K562 (cell line): ENCODE measurements at regions not wholly inside any gene's neighbourhood (a gene's known extent, or its start where the extent isn't known, plus 50 kb on each side); places are given as distances from the start of the nearest gene placed in this dataset.
A peak's percentile ranks its signal among the peaks of the same experiment; 100 is the strongest.

Source experiments
- ATAC-seq: fragments of 200-7000 bp; cut with Tn5 transposase; 3 replicates; pipeline ENCODE4 v1.9.1; 2020; ENCODE audit warnings: moderate library complexity
- BruUV-seq: library from RNA; stranded (reverse); fragments of 400-500 nt; replicated peaks from 2 replicates; lab custom pipeline; 2021; lab: Mats Ljungman, UMichigan
- CTCF ChIA-PET: fragments of 300-600 bp; formaldehyde crosslinking; extraction: SDS; loops from one replicate; lab custom pipeline; 2021; ENCODE audit warnings: low intra/inter-chr PET ratio; lab: Yijun Ruan, JAX
- POLR2A ChIA-PET: fragments of 300-600, 350-650 bp; sonication (Branson Sonifier 250); formaldehyde crosslinking; extraction: SDS; loops from one replicate; lab custom pipeline; 2021; ENCODE audit warnings: antibody characterized with exemption, inconsistent platforms; lab: Yijun Ruan, JAX
- DNase-seq, 4 experiments: peaks; one replicate each; pipeline versions ENCODE4 v3.0.0 to v3.0.0-alpha.2; 2011 to 2018; ENCODE audit warnings: low spot score in 3 of 4, mixed read lengths in 3 of 4; ENCODE audit errors: extremely low read depth in 1 of 4
- FAIRE-seq: peaks from 2 replicates; lab custom pipeline; 2011; peaks lifted over from hg19 to GRCh38; lab: Jason Lieb, UNC
- H2AFZ ChIP-seq: 2 replicates; pipeline ENCODE4 v1.6.0; 2011; ENCODE audit warnings: low read depth, low read length, control low read depth, inconsistent platforms
- H3K27ac ChIP-seq: fragments of 200-600 bp; 3 replicates; pipeline ENCODE4 v1.8.0; 2011; ENCODE audit warnings: low read depth, mild to moderate bottlenecking, control low read depth, inconsistent platforms, low read length, moderate library complexity, mixed read lengths; ENCODE audit errors: extremely low read depth
- H3K27me3 ChIP-seq, 2 experiments: fragments of 300-600 bp in 1 of 2; 2 replicates in 1 of 2; 3 replicates in 1 of 2; pipeline versions ENCODE4 v1.6.0 to v1.8.0; 2011; ENCODE audit warnings: inconsistent platforms in 2 of 2, low read length in 2 of 2, mild to moderate bottlenecking in 1 of 2, mixed read lengths in 1 of 2, moderate library complexity in 1 of 2; ENCODE audit not compliant: control insufficient read depth in 2 of 2, insufficient read depth in 2 of 2
- H3K36me3 ChIP-seq: fragments of 300-600 bp; 3 replicates; pipeline ENCODE4 v1.8.0; 2011; ENCODE audit warnings: mild to moderate bottlenecking, low read length, inconsistent platforms; ENCODE audit not compliant: control insufficient read depth, insufficient read depth
- H3K4me1 ChIP-seq, 2 experiments: fragments of 200-600 bp in 1 of 2; replicated peaks in 1 of 2; 2 replicates in 1 of 2; 3 replicates in 1 of 2; pipeline versions ENCODE4 v1.5.1 to v1.8.0; 2011; ENCODE audit warnings: inconsistent platforms in 2 of 2, low read length in 2 of 2, mild to moderate bottlenecking in 1 of 2, mixed read lengths in 1 of 2, moderate library complexity in 1 of 2; ENCODE audit not compliant: control insufficient read depth in 2 of 2, insufficient read depth in 2 of 2
- H3K4me2 ChIP-seq: 2 replicates; pipeline ENCODE4 v1.6.1; 2011; ENCODE audit warnings: low read length, control low read depth, inconsistent platforms, mixed read lengths; ENCODE audit not compliant: insufficient read depth
- H3K4me3 ChIP-seq: fragments of 200-600 bp; sonication (generic), shearing (Covaris generic); 2 replicates; pipeline ENCODE4 v1.5.1; 2016; ENCODE audit warnings: control low read depth, inconsistent platforms
- H3K79me2 ChIP-seq: fragments of 200-600 bp; 3 replicates; pipeline ENCODE4 v1.8.0; 2011; ENCODE audit warnings: low read length, inconsistent platforms; ENCODE audit not compliant: control insufficient read depth, insufficient read depth
- H3K9ac ChIP-seq, 2 experiments: 2 replicates each; pipeline versions ENCODE4 v1.6.0 to v1.6.1; 2011; ENCODE audit warnings: low read depth in 2 of 2, low read length in 2 of 2, control low read depth in 1 of 2, inconsistent platforms in 1 of 2, mild to moderate bottlenecking in 1 of 2, mixed read lengths in 1 of 2; ENCODE audit not compliant: insufficient read depth in 1 of 2
- H3K9me1 ChIP-seq: one replicate; pipeline ENCODE4 v1.6.0; 2011; ENCODE audit warnings: inconsistent platforms, mild to moderate bottlenecking, low read length, moderate library complexity; ENCODE audit not compliant: control insufficient read depth, insufficient read depth
- H3K9me3 ChIP-seq: replicated peaks from 2 replicates; pipeline ENCODE4 v1.5.1; 2011; ENCODE audit warnings: low read depth, low read length, inconsistent platforms; ENCODE audit not compliant: control insufficient read depth, insufficient read depth
- H4K20me1 ChIP-seq: replicated peaks from 2 replicates; pipeline ENCODE4 v1.6.1; 2011; ENCODE audit warnings: low read length, inconsistent platforms, mixed read lengths; ENCODE audit not compliant: control insufficient read depth, insufficient read depth
- CEBPZ ChIP-seq: fragments of 150-350 bp; IDR thresholded peaks from 2 replicates; pipeline ENCODE4 v1.6.1; 2014; ENCODE audit warnings: low read depth, mild to moderate bottlenecking, low read length, borderline replicate concordance
- FOXA3 ChIP-seq, 2 experiments: fragments of 450-650 bp in 1 of 2; sonication (generic) in 1 of 2; formaldehyde crosslinking; IDR thresholded peaks in 1 of 2; conservative IDR thresholded peaks in 1 of 2; 2 replicates each; pipeline versions ENCODE4 v1.4.0 to v1.8.0; 2020 to 2022; ENCODE audit warnings: mild to moderate bottlenecking in 2 of 2, missing genetic modification reagents in 1 of 2
- HMBOX1 ChIP-seq: sonication (generic); IDR thresholded peaks from 2 replicates; pipeline ENCODE4 v1.6.1; 2016
- HMG20A ChIP-seq: fragments of 450-650 bp; formaldehyde crosslinking; conservative IDR thresholded peaks from 2 replicates; pipeline ENCODE4 v1.4.0; 2020; ENCODE audit warnings: mild to moderate bottlenecking, mixed read lengths
- NELFE ChIP-seq: IDR thresholded peaks from 2 replicates; pipeline ENCODE4 v1.6.1; 2011; ENCODE audit warnings: mild to moderate bottlenecking; ENCODE audit not compliant: insufficient read depth, insufficient read length
- RBM17 ChIP-seq: fragments of 200-400 bp; formaldehyde crosslinking; IDR thresholded peaks from 2 replicates; pipeline ENCODE4 v1.6.1; 2017; ENCODE audit warnings: low read depth, mild to moderate bottlenecking, low read length, borderline replicate concordance
- STAT5B ChIP-seq: fragments of 250-450 bp; sonication (Bioruptor Pico); IDR thresholded peaks from 2 replicates; pipeline ENCODE4 v1.8.0; 2021; ENCODE audit warnings: mild to moderate bottlenecking, inconsistent platforms
- ZFP30 ChIP-seq: fragments of 250-450 bp; sonication (Bioruptor Pico); IDR thresholded peaks from 2 replicates; pipeline ENCODE4 v1.8.0; 2022; ENCODE audit warnings: moderate library complexity, mild to moderate bottlenecking, inconsistent platforms, borderline replicate concordance
- ZNF830 ChIP-seq: fragments of 250-450 bp; sonication (Bioruptor Pico); IDR thresholded peaks from 2 replicates; pipeline ENCODE4 v1.5.0; 2021; ENCODE audit warnings: mild to moderate bottlenecking
- WGBS: fragments of 100-300 bp; shearing (Covaris generic); methylation state at CpG from one replicate; pipeline ENCODE4 v1.1.6; 2016; ENCODE audit warnings: low coverage, mixed read lengths; ENCODE audit not compliant: insufficient coverage; ENCODE audit errors: missing lambda C conversion rate; 5-methylcytosine and 5-hydroxymethylcytosine counted together
- in situ Hi-C: fragments of 300-500 bp; cut with MboI; formaldehyde crosslinking; loops from 4 replicates; pipeline ENCODE4 v1.15.0; 2018; ENCODE audit warnings: inconsistent platforms, mixed read lengths
- intact Hi-C: fragments of 100-400 bp; cut with micrococcal nuclease; formaldehyde crosslinking; loops from 2 replicates; pipeline ENCODE4 v1.14.2; 2022

GRCh38 chr7:113175525-113176104 lies 57.3 kb upstream of the SMIM30 start:
- Histone ChIP-seq H3K9me3 (no peaks in the 10 kb centered on the region), H3K36me3 (no peaks in the 10 kb centered on the region), H3K4me3 (no peak overlapping the region), H2AFZ (no peak overlapping the region), H3K79me2 (no peaks in the 10 kb centered on the region), H3K4me1 (no peaks in the 10 kb centered on the region; a peak in 1 of 5 replicates), H3K4me2 (no peak overlapping the region), H3K9me1 (no peaks in the 10 kb centered on the region), H3K9ac (no peak overlapping the region), H4K20me1 (no peaks in the 10 kb centered on the region), H3K27ac (no peak overlapping the region), H3K27me3 (no peaks in the 10 kb centered on the region)
- DNase-seq = no peak
- BruUV-seq = no TSS peak
- no peak for FAIRE-seq
- WGBS = 83% methylated on average over 1 of the region's 1 CpG
- CTCF ChIA-PET = no interaction called here
- intact Hi-C loops = no loop called here
- POLR2A ChIA-PET = no interaction called here
- no peak for ATAC-seq
- in situ Hi-C loops = no loop called here
- TF ChIP-seq NELFE = no peak
- TF ChIP-seq ZNF830 (CRISPR knock-in tag) = no peak
- no peak for TF ChIP-seq HMBOX1
- no peak for TF ChIP-seq ZFP30 (CRISPR knock-in tag)

- H3K4me3 ChIP-seq = no peak overlapping the region
- ATAC-seq (no peak), FAIRE-seq (no peak), DNase-seq (no peak)
- H4K20me1 ChIP-seq = no peaks in the 10 kb centered on the region
- no peak overlapping the region for H3K27ac ChIP-seq
- H3K9me1 ChIP-seq = no peaks in the 10 kb centered on the region
- H3K9me3 ChIP-seq = no peaks in the 10 kb centered on the region
- BruUV-seq = no TSS peak
- ChIA-PET POLR2A (interaction anchor here (0.7 to 1.2 kb wide), 3 partner anchors 11 to 427 kb away, joined by 3 to 4 read pairs (median 3); no protein-coding TSS in a partner anchor), CTCF (no interaction called here)
- H3K4me2 ChIP-seq = no peak overlapping the region
- intact Hi-C loops (no loop called here), in situ Hi-C loops (no loop called here)
- H2AFZ ChIP-seq = peak overlapping the region; percentile 10; the same call in 1 of the 2 replicates
- no peaks in the 10 kb centered on the region for H3K79me2 ChIP-seq
- no peaks in the 10 kb centered on the region for H3K27me3 ChIP-seq
- H3K9ac ChIP-seq = 0 out of 4 replicates have a peak overlapping the region, but pooled peaks of 1 of the 2 experiments have one; percentile 23
- no peaks in the 10 kb centered on the region for H3K36me3 ChIP-seq
- H3K4me1 ChIP-seq = no peaks in the 10 kb centered on the region; a peak in 1 of 5 replicates
- 52% methylated on average over 11 of the region's 11 CpGs for WGBS
- TF ChIP-seq CEBPZ (no peak), FOXA3 (CRISPR knock-in tag; conservative IDR thresholded peaks at IDR 0.05 in 1 of 2, IDR thresholded peaks at IDR 0.05 in 1 of 2) (no peak), HMG20A (no peak), RBM17 (no peak), STAT5B (CRISPR knock-in tag) (no peak)
Measured at GRCh38 chr7:113172726-113173125, 54.4 kb upstream of the SMIM30 start.
